GM12873 (cell line): ENCODE measurements at regions not wholly inside any gene's neighbourhood (a gene's known extent, or its start where the extent isn't known, plus 50 kb on each side); places are given as distances from the start of the nearest gene placed in this dataset.

Source experiments
- TF ChIP-seq, protein P1 (sequence below): IDR thresholded peaks from 2 replicates; pipeline ENCODE4 v1.5.1; 2012; ENCODE audit warnings: low read depth, mild to moderate bottlenecking, moderate library complexity, low read length, control low read depth; ENCODE audit not compliant: insufficient read depth; ENCODE audit errors: missing control alignments

DNA sequence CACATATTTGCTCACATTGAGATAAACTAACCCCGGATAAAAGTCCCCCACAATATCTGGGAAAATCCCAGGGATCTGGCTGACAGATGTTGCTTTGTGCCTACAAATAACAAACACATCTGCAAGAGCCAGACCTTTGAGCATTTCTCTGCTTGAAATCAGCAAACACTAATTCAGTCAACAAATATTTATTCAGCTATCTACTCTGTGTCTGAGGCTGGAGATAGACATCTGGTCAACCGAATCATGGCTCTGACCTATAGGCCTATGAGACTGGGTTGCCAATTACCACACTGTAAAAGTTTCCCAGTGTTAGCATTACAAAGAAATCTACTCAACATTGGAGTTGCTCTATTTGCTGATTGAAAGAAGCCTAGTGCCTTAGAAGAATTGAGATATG is 201.1 kb upstream of the CADPS start:
- TF ChIP-seq, protein P1, sequence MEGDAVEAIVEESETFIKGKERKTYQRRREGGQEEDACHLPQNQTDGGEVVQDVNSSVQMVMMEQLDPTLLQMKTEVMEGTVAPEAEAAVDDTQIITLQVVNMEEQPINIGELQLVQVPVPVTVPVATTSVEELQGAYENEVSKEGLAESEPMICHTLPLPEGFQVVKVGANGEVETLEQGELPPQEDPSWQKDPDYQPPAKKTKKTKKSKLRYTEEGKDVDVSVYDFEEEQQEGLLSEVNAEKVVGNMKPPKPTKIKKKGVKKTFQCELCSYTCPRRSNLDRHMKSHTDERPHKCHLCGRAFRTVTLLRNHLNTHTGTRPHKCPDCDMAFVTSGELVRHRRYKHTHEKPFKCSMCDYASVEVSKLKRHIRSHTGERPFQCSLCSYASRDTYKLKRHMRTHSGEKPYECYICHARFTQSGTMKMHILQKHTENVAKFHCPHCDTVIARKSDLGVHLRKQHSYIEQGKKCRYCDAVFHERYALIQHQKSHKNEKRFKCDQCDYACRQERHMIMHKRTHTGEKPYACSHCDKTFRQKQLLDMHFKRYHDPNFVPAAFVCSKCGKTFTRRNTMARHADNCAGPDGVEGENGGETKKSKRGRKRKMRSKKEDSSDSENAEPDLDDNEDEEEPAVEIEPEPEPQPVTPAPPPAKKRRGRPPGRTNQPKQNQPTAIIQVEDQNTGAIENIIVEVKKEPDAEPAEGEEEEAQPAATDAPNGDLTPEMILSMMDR: no peak

DNA sequence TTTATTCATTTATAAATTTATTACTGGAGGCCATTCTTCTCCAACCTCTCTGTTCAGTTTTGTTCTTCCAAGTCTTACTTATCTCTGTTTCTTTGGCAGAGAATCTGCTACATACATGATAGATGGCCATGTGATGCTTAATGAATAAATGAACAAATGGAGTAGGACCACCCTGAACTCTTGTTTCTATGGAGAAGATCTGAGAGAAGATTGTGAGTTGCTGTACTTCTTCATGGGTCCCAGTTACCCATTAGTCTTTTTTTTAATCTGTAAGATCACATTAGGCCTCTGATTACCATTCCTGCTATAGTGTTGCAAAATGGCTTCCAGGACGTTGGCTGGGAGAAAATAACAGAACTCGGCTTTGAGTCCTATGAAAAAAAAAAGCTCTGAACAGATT is 191.9 kb upstream of the SYNPR start:
- TF ChIP-seq, protein P1: no peak

DNA sequence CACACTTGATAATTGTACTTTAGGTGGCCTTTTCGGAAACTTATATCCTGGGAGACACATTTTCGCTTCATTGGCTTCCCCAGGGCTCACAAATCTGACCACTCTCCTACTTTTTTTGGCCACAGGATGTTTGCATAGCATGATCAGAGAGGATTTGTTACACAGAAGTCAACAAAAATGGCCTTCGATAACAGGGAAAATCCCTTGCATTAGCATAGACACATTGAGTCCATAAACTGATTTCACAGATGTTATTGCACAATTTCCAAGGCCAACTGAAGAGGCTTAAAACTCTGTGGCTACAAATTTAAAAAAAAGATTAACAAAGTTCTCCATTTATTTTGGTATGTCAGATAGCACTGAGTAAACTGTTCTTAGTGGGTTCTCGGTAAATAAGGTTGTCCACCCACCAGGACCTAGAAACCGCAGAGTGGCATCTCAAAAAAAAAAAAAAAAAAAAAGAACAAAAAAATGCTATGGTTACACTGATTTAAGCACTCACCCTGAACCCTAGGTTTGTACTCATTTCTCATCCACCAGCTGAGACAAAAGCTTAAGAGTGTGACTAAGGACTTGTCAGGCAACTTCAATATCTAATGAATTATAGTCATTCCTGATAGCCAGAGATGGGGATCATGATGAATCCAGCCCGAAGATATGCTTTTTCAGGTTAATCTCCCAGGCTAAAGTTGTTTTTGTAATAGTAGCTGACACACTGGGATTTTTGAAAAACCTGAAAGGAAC is 188.9 kb upstream of the SYNPR start:
- TF ChIP-seq, protein P1: no peak

DNA sequence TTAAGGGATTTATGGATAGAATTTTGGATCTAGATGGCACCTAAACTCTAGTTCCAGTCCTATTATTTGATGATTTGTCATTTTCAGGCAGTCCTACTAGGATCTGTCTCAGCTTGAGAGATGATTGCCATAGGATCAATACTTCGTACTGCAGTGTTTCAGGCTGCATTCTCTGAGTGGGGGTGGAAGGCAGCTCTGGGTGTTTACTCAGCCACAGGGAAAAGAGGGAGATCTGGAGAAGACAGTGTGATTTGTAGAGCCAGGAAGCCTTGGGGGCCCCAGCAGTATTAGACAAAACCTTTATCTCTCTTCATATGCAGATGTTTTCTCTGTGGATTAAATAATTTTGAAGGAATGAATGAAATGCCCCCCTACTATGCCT is 188.4 kb upstream of the SYNPR start:
- TF ChIP-seq, protein P1: no peak

DNA sequence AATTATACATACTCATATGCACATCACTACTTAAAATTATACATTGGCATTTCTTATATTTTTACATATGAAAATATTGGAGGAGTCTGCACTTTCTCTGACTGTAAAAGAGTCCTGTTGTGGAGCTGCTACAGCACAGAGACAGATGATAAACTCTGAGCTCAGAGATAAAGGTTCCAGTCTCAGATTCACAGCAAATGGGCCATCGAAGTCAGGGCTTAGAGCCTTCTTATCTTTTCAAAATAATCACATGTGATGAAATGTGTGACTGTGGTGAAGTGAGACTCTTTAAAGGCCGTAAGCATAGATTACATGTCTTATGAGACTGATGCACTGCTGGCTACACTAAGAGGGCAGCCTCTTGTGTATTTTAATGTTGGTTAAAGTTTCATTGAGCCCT is 187.5 kb upstream of the SYNPR start:
- TF ChIP-seq, protein P1: no peak

DNA sequence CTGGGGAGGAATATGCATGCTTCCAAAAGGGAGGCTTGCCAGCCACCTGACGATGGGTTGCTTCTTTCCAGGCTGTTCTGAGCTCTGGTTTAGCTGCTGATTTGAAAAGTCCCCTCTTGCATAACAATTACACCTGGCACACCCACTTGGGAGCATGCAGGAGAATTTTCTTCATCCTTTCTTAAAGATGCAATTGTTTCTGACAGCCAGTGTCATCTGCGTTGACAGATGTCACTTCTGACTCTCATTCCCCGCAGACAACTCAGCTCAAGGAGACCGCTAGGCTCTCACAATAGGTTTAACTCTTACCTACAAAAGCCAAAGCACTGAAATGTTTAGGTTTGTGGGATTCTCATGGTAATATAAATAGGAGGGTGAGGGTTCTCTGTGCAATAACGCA is 185.6 kb upstream of the SYNPR start:
- TF ChIP-seq, protein P1: no peak

DNA sequence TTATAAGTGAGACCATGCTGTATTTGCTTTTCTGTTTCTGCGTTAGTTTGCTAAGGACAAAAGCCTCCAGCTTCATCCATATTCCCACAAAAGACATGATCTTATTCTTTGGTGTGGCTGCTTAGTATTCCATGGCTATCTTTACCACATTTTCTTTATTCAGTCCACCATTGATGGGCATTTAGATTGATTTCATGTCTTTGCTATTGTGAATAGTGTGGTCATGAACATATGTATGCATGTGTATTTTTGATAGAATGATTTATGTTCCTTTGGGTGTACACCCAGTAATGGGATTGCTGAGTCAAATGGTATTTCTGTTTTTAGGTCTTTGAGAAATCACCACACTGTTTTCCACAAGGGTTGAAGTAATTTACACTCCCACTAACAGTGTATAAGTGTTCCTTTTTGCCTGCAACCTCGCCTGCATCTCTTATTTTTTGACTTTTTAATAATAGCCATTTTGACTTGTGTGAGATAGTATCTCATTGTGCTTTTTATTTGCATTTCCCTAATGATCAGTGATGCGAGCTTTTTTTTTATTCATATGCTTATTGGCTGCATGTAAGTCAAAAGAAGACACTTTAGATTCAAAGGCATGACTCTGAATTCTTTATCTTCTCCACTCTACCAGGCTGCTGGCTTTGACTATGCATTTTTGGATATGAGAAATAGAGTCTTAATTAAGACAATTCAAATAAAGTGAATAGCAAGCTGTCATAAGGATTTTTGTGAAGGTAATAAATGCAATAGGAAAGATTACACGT is 183.3 kb upstream of the SYNPR start:
- TF ChIP-seq, protein P1: no peak
